ENCODE measurements at regions not wholly inside any gene's neighbourhood (a gene's known extent, or its start where the extent isn't known, plus 50 kb on each side); places are given as distances from the start of the nearest gene placed in this dataset.
"Not testable (repeated sequence)": the region's sequence is repeated elsewhere in the genome, so short reads cannot be mapped to it uniquely, and the experiment has no call there.

DNA sequence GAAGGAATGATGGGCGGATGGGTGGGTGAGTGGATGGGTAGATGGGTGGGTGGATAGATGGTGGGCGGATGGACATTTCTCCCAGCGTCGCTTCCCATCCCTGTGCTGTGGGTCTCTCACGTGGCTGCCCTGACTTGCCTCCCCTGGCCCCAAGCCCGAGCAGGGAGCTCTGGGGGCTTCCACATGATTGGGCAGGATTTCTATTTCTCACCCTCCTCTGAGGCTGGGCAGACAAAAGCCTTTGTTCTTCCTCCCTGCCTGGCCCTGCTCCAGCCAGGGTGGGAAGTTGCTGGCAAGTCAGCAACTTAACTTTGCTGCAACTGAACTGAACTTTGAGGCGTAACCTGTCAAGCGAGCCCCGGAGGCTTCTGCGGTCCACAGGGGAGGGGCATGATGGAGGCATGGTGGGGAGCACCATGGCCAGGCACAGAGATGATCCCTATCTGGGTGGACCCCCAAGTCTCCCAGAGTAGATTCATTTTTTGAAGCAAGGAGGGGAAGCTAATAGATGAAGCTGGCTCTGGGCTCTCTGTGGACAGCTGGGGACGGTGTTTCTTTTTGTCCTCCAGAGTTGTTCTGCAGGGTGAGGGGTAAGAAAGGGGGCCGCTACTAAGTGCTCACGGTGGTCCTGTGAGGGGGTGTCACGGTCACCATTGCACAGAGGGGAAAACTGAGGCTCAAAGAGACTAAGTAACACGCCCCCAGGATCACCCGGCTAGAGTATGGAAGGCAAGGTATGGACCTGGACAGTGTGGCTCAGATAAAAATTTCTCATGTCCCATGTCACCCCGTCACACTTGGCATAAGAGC lies 140.1 kb downstream of the CEBPB start:
- DNase-seq, result no peak

DNA sequence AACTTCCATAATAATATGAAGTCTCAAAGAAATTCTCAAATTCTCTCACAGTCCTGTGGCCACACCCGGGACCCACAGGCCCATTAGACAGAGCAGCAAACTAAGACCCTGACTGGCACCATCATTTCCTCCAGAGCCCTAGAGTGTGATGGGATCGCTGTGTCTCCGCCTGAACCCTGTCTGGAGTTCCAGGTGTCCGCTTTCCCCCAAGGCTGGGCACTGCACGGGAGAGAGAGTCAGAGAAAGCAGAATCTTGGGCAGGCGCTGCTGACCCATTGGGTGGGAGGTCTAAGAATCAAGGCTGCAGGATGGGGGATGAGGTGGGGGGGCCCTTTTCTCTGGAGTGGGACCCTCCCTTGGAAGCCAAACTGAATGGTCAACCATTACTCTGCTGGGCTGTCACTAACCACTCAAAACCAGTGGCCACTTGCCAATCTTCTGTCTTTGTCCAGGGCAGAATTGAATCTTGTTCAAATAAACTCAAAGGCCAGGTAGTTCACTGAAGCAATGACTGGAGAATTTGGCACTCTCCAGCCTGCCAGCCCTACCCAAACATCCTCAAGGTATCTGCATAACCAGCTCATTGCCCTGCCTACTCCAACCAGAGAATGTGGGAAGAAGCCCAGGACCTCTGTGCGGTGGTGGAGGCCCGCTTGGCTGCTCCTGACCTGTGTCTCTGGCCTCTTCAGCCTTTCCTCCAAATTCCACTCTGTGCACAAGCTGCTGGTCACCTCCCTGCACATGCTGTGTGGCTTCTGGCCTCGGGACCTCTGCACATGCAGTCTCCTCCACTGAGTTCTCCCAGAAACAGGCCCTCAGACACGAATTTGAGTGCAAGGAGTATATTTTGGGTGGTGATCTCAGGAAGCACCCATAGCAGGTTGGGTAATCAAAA lies 141.1 kb downstream of the CEBPB start:
- no peak for DNase-seq

DNA sequence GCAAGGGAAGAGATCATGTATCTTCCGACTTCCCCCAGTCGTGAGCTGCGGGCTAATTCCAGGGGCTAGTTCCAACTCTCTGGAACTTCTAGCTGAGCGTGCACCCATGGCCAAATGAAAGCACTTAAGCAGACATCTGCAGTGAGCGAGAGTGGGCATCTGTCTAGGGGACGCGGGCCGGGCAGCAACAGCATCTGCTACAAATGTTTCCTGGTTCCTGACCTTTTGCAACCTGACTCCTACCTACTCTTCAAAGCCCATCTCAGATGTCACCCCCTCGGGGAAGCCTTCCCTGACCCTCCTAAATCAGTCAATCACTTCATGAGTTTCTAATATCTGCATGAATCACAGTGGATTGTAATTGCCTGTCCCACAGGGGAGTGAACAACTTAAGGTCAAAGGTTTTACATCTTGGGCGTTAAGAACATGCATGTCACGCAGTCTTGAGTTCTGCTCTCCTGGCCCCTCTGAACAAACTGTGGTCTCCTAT lies 141.9 kb downstream of the CEBPB start:
- DNase-seq, result no peak

DNA sequence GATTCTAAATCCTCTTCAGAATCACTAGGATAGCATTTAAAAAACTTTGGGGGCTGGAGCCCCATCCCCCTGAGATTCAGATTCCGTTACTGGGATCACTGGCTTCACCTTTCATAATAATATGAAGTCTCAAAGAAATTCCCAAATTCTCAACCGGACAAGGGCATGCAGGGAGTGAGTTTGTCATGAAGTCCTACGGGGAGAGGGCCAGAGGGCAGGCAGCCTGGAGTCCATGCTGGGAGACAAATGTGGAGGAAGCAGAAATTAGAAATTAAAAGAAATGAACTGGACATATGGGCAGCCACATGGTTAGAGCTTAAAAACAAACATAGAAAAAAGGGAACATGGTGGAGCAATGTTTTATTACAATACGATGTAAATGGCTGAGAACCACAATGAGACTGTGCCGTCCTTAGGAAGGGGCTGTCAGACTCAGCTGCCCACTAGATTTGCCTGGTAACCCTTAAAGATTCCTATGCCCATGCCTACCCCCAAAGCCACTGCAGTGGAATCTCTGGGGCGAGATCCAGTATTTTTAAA lies 142.6 kb downstream of the CEBPB start:
- no peak for DNase-seq

DNA sequence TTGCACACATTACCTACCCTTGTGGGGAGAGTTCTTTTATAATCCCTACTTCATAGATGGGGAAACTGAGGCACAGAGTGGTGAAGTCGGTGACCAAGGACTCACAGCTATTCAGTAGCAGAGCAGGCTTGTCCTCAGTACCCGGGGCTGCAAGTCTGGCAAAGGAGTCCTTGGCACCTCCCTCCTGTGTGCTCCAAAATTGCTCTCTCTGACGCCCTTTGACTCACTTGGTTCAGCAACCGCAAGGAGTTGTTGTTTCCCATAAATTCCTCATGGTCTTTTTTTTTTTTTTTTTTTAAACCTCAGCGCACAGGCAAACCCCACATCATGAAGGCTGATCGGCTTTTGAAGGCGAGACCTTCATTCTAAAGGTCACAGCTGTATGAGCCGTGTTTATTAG lies 143.2 kb downstream of the CEBPB start:
- DNase-seq, result no peak

DNA sequence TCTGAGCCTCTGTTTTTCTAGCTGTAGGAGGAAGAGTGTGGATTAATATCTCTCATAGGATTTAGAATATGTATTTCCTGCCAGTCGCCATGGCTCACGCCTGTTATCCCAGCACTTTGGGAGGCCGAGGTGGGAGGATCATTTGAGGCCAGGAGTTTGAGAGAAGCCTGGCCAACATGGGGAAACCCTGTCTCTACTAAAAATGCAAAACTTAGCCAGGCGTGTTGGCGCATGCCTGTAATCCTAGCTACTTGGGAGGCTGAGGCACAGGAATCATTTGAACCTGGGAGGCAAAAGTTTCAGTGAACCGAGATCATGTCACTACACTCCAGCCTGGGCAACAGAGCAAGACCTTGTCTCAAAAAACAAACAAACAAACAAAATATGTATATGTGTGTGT lies 143.9 kb downstream of the CEBPB start:
- not testable (repeated sequence) for DNase-seq

DNA sequence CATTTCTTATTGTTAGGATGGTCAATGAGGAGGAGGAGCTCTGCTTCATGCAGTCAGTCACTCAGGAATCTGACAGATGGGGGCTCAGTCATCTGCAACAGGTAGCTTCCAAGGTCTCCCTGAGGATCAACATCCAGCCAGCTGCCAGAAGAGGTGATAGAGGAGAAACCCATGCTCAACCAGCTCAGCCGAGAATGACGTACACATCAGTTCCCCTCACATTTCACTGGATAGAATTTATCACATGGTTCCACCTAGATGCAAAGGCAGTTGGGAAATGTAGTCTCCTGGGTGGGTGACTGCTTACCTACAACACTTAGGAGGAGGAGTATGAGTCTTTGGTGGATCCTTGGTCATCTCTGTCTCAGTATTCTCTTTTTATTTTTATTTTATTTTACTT lies 144.5 kb downstream of the CEBPB start:
- no peak for DNase-seq

DNA sequence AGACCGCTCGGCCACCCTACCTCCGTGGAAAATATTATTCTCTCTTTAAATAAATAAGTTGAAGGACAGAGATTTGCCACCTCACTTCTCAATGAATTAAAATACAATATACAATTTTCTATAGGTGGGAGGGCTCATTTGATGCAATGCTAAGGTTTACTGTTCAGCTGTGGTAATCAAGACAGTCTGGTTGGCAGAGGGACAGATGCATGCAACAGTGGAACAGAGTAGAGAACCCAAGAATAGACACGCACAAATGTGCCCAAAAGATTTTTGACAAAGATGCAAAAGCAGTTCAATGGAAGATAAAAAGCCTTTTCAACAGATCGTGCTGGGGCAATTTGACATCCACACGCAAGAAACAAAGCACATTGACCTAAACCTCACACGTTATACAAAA lies 145.2 kb downstream of the CEBPB start:
- no peak for DNase-seq

DNA sequence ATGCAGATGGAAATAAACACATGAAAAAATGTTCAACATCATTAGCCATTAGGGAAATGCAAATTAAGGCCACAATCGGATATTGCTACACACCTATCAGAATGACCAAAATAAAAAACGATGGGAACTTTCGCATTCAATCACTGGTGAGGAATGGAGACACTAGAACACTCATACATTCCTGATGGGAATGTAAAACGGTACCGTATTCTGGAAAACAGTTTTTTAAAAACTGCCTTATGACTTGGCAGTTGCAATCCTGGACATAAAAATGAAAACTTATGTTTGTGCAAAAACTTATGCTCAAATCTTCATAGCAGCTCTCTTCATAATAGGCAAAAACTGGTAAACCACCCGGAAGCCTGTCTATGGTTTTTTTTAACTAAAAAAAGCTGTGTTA lies 146.0 kb downstream of the CEBPB start:
- no peak for DNase-seq

DNA sequence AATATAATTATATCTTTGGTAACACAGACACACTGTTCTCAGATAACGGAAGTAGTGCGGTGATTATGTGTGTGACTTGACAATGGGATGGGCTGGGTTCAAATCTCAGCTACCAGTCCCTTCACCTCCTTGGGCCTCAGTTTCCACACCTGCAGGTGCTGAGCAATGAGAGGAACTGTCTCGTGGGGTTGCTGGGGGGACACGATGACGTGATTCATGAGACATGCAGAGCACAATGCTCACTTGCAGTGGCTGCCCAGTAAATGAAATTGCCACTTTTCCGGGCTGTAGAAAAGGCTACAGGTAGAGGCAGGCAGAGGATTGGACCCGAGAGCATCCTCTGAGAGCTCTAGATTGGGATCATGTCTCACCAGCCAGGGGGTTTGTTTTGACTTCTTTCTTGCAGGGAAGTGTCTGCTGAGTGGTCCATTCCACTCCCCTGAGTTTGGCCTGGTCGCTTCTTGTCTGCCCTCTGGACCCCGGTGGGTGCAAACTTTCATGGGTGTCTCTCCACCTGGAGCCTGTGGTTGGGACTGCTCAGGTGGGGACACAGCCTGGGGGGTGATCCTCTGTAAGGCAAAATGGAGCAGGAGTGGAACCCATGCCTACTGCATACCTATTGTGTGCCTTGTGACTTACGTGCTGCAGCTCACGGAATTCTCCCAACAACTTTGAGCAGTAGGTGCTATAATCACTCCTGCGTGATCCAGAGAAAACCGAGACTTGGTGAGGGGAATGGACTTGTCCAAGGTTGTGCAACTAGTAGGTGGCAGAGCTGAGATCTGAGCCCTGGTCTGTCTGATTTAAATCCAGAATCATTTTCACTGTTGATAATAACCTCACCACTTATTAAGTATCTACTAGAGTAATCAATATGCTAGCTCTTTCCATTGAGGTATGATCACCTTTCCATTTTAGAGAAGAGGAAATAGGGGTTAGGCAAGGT lies 147.2 kb downstream of the CEBPB start:
- no peak for DNase-seq

DNA sequence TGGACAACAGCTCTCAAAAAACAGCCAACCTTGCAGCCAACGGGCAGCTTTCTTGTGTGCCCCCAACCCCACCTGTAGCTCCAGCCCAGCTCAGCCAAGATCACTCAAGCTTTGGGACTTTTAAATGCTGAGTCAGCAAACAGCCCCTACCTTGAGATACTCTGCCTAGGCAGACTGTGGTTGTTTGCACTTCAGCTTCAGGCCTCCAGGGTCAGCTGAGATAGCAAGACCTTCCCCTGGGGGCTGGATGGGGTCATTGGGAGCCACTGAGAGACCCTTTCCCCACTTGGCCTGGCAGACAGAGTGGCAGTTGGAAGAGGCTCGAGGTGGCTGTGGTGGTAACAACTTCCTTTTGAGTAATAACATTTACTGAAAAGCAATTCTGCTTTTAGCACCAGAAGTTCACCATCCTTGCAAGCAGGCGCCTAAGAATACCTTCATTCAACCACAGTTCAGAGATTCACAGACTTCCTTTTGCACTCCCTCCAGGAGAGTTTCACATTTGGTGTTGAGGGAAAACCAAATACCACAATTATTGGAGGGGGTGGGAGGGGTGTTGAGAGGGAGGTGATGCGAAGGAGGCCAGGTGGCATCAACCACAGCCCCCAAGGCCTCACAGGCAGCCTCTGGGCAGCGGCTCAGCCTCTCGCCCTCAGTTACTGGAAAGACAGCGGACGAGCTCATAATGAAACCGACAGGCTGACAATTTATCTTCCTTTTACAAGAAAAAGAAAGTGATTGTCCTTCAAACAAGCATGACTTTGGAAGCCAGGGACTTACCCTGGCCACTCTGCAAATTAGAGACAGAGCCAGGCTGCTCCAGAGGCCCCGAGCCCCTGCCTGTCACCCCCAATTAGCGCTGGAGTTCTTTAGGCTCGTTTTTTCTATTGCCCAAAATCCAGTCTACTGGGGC lies 148.1 kb downstream of the CEBPB start:
- no peak for DNase-seq

DNA sequence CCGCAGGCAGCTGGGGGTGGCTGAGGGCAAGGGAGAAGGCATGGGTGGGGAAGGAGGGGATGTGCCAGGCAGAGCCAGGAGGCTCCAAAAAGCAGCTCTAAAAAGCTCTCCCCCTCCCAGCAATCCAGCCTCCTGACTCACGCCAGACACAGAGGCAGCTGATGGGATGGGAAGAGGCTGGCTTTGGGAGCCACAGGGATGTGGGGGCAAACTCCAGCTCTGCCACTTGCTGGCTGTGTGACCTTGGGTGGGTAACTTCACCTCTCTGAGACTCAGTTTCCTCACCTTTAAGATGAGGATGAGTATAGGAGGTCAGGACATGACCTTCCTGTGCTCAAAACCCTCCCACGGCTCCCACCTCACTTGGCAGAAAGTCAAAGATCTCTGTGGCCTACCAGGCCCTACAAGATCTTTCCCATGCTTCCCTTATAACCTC lies 148.9 kb downstream of the CEBPB start:
- DNase-seq, result peak; percentile 24

DNA sequence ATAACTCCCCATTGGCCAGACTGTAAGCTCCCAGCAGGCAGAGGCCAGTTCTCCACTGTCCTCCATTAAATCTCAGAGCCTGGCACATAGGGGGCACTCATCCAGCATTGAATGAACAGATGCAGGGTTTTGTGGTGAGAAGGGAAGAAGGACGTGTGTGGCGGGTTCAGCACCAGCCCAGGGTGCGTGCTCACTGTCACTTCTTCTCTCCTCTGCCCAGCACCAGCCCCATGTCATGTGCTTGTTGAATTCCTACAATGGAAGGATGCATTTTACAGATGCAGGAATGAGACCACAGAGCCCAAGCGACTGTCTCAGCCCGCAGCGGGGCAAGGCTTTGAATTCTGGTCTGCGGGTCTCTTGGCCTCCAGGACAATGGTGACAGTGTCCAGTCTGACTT lies 149.9 kb downstream of the CEBPB start:
- no peak for DNase-seq

DNA sequence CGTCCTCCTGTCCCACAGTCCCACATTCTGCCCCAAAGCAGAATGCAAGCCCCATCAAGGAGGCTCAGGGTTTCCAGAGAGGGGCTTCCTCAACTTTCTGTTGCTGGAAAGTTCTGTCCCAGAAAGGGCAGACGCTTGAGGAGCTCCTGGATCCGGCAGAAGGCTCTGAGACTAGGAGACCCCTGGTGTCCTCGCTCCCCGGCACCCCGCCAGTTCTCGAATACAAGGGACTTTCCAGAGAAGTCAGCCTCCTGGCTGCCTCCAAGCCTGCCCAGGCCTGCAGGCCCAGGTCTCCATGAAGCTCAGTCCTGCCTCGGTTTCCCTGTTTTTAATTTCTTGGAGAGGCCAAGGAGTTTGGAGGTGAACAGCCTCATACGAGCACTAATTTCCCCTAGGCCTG lies 150.4 kb downstream of the CEBPB start:
- no peak for DNase-seq

DNA sequence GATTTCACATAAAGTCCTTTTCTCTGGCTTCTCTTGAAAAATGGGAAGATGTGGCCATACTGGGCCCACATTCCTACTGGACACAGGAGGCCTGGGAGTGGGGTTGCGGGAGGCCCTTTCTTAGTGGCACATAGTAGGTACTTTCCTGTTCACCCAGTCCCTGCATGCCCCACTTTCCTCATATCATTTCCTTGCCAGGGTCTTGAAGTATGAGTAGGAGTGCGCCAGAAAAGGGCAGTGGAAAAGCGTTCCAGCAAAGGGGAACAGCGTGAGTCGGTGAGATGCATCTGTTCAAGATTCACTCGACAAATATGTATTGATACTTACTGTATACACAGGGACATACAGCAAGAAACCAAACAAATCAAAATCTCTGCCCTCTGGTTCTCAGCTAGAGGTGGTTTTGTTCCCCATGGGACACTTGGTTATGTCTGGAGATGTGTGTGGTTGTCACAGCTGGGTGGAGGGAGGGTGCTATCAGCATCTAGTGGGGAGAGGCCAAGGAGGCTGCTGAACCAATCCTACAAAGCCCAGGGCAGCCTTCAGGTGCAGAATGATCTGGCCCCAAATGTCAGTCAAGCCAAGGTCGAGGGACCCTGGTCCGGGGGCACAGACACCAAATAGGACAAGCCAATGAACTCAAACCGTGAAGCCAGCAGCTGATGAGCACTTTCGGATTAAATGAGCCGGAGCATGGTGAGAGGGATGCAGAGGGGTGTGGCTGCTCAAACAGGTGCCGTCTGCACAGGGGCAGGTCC lies 151.4 kb downstream of the CEBPB start:
- DNase-seq, result no peak

DNA sequence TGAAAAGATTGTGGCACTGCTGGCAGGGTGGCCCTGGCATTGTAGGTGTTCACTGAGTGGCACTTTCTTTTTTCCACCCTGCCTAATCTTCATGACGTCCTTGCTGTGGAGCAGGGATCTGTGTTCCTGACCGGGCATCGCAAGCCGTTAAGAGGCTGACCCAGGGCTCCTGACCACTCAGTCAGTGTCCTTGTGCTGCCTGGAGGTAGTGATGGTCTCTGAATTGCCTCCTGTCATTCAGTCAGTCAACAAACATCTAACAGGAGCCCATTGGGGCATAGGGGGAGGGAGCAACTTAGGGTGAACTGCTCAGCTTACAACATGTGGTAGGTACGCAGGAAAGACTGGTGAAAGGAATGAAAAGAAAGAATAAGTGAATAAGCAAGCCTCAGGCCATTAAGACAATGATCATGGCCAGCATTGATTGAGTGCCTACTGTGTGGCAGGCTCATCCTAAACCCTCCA lies 152.0 kb downstream of the CEBPB start:
- DNase-seq, result no peak

DNA sequence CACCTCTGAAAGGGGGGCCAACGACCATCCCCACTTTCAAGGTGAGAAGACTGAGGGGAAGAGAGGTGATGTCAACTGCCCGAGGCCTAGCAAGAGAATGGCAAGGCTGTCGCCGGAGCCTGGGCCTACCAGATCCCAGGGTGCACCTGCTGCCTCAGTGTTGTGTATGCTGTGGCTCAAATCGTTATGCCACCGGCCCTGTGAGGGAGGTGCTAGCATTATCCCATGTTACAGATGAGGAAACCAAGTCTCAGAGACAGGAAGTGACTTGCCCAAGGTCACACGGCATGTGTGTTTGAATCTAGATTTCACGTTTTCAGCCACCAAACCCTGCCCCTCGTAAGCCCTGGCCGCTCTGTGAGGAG lies 152.5 kb downstream of the CEBPB start:
- no peak for DNase-seq

DNA sequence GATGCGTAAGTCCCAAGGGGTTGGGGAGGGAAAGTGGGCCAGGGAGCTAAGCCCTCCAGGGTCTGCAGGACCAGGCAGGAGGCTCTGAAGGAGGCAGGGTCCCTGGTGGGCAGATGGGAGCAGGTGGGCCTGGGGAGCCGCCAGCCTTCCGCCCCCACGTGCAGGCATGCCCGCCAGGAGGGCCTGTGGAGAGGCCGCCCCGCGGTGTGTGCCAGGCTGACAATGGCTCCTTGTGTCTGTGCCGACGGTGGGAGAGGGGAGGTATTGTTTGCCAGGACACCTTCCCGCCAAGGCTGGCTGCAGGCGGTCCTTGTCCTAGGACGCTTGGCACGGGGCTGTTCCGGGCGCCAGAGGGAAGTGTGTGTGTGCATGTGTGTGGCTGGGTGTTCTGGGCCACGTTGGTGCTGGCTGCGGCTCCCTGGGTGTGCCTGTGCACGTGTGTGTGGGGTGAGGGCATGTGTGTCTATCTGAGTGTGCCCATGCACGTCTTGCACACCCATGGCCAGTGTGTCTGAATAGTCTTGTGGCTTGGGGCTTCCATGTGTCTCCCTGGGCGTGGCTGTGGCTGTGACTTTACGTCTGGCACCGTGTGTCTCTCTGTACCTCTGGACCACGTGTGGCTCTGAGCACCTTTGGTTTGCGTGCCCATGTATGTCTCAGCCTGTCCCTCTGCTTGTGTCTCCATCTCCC lies 153.0 kb downstream of the CEBPB start:
- DNase-seq, result no peak

DNA sequence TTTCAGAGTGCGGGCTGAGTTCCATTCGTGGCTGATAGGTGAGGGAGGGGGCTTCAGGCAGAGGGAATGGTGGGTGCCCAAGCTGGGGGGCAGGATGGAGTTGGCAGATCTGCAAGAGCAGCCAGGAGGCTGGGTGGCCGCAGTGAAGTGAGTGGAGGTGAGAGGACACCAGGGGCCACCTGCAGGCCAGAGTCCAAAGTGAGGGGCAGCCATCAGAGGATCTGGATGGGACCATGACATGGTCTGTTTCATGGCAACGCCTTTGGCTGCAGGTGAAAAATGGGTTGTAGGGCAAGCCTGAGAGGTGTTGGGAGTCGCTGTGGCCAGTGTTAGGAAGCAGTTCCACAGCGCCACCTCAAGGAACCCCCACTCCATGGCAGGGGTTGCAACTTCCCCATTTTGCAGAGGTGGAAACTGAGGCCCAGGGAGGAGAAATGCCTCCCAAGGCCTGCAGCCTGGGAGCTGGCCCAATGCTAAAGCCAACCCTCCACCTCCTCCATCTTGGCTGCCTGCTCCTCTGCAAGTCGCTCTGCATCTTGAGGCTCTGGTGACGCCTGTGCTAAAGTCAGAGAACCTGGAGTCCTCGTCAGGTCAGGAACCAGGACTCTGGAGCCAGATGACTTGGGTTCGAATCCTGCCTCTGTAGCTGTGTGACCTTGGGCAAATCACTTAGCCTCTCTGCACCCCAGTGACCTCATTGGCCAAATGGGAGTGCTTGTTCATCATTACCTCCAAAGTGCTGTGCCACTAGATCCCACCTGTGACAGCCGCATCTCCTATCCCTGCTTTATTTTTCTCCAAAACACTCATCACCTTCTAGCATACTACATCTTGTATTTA lies 153.8 kb downstream of the CEBPB start:
- DNase-seq, result no peak

Data from amniotic stem cell (primary cell).